GM19467 (cell line): ENCODE measurements at regions not wholly inside any gene's neighbourhood (a gene's known extent, or its start where the extent isn't known, plus 50 kb on each side); places are given as distances from the start of the nearest gene placed in this dataset.
"Not testable (repeated sequence)": the region's sequence is repeated elsewhere in the genome, so short reads cannot be mapped to it uniquely, and the experiment has no call there.

Experiments used
- ATAC-seq: cut with Tn5 transposase; IDR thresholded peaks from one replicate; pipeline ENCODE4 v1.9.1; 2021; ENCODE audit warnings: mild to moderate bottlenecking, moderate library complexity; ENCODE audit not compliant: unreplicated experiment

GRCh38 chr3:65303431-65303830, 615.6 kb upstream of the ADAMTS9 start:
- no peak for ATAC-seq

GRCh38 chr3:65291448-65292125, 603.8 kb upstream of the ADAMTS9 start:
- no peak for ATAC-seq

GRCh38 chr3:65288776-65289175, 601.0 kb upstream of the ADAMTS9 start:
- ATAC-seq: no peak

- no peak for ATAC-seq
These were observed 598.2 kb upstream of the ADAMTS9 start for GRCh38 chr3:65285956-65286355.

GRCh38 chr3:65284961-65285360, 597.2 kb upstream of the ADAMTS9 start:
- ATAC-seq: no peak

- no peak for ATAC-seq
These were observed 596.7 kb upstream of the ADAMTS9 start for GRCh38 chr3:65284546-65284945.

GRCh38 chr3:65279225-65279782, 591.5 kb upstream of the ADAMTS9 start:
- no peak for ATAC-seq

GRCh38 chr3:65277798-65278197, 590.0 kb upstream of the ADAMTS9 start:
- ATAC-seq: no peak

- ATAC-seq: no peak
These were observed 588.8 kb upstream of the ADAMTS9 start for GRCh38 chr3:65276551-65276950.

- no peak for ATAC-seq
These were observed 580.6 kb upstream of the ADAMTS9 start for GRCh38 chr3:65268426-65268825.

- ATAC-seq: no peak
These were observed 578.3 kb upstream of the ADAMTS9 start for GRCh38 chr3:65265942-65266590.

- ATAC-seq: no peak
These were observed 577.7 kb upstream of the ADAMTS9 start for GRCh38 chr3:65265511-65265910.

GRCh38 chr3:65262548-65262947, 574.7 kb upstream of the ADAMTS9 start:
- no peak for ATAC-seq

- no peak for ATAC-seq
These were observed 572.1 kb upstream of the ADAMTS9 start for GRCh38 chr3:65259946-65260345.

- not testable (repeated sequence) for ATAC-seq
These were observed 565.1 kb upstream of the ADAMTS9 start for GRCh38 chr3:65252914-65253313.

GRCh38 chr3:65252266-65252665, 564.5 kb upstream of the ADAMTS9 start:
- no peak for ATAC-seq

- no peak for ATAC-seq
These were observed 563.6 kb upstream of the ADAMTS9 start for GRCh38 chr3:65251375-65251774.

- no peak for ATAC-seq
These were observed 558.8 kb upstream of the ADAMTS9 start for GRCh38 chr3:65246561-65246960.

GRCh38 chr3:65245133-65246063, 557.6 kb upstream of the ADAMTS9 start:
- no peak for ATAC-seq

GRCh38 chr3:65240366-65240765, 552.6 kb upstream of the ADAMTS9 start:
- no peak for ATAC-seq

- ATAC-seq: no peak
These were observed 550.9 kb upstream of the ADAMTS9 start for GRCh38 chr3:65238652-65239051.
